GM12864 (cell line): ENCODE measurements at regions not wholly inside any gene's neighbourhood (a gene's known extent, or its start where the extent isn't known, plus 50 kb on each side); places are given as distances from the start of the nearest gene placed in this dataset.
"Not testable (repeated sequence)": the region's sequence is repeated elsewhere in the genome, so short reads cannot be mapped to it uniquely, and the experiment has no call there.

Source experiments
- DNase-seq: peaks from one replicate; pipeline ENCODE4 v3.0.0-alpha.2; 2011; ENCODE audit warnings: low read depth
- H3K4me3 ChIP-seq: 2 replicates; pipeline ENCODE4 v1.5.1; 2011; ENCODE audit warnings: mild to moderate bottlenecking, low read depth, low read length, control low read depth
- TF ChIP-seq, protein P1 (sequence below): IDR thresholded peaks from 2 replicates; pipeline ENCODE4 v1.5.1; 2011; ENCODE audit warnings: low read depth, mild to moderate bottlenecking, moderate library complexity, low read length, control low read depth, inconsistent platforms; ENCODE audit errors: missing control alignments

DNA sequence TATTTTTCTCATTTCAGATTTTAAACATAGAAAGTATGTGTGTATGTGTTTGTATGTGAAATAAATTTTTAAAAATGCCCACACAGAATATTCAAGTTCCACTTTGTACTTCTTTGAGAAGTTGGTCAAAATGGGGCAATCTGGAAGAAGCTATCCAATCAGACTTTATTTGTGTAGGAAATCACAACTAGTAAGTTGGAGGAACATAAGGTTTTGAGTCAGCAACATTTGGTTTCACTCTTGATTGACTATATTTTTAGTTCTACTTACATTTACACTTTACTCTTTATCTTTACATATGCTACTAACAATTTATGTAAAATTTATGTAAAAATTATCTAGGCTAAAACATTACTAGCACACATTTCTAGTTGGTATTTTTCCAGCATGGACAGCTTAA is 128.1 kb downstream of the ATXN7L3B start:
- TF ChIP-seq, protein P1, sequence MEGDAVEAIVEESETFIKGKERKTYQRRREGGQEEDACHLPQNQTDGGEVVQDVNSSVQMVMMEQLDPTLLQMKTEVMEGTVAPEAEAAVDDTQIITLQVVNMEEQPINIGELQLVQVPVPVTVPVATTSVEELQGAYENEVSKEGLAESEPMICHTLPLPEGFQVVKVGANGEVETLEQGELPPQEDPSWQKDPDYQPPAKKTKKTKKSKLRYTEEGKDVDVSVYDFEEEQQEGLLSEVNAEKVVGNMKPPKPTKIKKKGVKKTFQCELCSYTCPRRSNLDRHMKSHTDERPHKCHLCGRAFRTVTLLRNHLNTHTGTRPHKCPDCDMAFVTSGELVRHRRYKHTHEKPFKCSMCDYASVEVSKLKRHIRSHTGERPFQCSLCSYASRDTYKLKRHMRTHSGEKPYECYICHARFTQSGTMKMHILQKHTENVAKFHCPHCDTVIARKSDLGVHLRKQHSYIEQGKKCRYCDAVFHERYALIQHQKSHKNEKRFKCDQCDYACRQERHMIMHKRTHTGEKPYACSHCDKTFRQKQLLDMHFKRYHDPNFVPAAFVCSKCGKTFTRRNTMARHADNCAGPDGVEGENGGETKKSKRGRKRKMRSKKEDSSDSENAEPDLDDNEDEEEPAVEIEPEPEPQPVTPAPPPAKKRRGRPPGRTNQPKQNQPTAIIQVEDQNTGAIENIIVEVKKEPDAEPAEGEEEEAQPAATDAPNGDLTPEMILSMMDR: no peak
- H3K4me3 ChIP-seq: no peak overlapping the region
- DNase-seq: no peak

DNA sequence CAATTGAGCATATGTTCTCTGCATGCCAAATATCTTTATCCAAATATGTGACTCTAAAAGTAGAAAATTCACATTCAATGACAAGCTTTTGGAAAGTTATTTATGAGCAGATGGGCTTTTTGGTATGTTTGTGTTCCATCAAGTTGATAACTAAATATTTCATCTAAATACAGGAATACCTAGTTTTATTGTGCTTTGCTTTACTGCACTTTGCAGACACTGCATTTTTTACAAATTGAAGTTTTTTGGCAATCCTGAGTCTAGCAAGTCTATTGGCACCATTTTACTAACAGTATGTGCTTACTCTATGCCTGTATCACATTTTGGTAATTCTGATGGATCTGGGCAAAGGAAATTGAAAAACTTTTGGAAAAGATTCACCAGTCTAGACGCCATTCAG is 133.8 kb downstream of the ATXN7L3B start:
- no peak overlapping the region for H3K4me3 ChIP-seq
- no peak for DNase-seq
- TF ChIP-seq, protein P1: no peak

DNA sequence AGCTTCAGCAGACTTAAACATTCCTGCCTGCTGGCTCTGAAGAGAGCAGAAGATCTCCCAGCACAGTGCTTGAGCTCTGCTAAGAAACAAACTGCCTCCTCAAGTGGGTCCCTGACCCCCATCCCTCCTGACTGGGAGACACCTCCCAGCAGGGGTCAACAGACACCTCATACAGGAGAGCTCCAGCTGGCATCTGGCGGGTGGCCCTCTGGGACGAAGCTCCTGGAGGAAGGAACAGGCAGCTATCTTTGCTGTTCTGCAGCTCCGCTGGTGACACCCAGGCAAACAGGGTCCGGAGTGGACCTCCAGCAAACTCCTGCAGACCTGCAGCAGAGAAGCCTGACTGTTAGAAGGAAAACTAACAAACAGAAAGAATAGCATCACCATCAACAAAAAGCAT is 139.3 kb downstream of the ATXN7L3B start:
- DNase-seq, H3K4me3 ChIP-seq: not testable (repeated sequence)

DNA sequence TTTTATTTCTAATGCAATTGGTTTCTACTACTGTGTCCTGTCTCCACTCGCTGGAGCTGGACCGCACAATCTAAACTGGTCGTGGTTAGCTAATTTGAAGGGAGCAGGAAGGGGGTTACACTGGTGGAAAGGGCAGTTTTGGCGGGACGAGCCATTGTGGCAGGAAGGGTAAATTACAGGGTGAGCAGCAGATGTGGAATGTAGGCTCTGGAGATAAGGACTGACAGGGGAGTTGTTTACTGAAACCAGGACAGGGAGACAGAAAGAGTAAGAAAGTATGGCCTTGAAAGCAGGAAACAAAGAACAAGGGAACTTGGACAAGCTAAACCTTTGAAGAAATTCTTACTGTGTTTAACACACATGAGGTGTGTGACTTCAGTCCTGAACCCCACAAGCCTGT is 147.8 kb downstream of the ATXN7L3B start:
- DNase-seq: no peak
- no peak overlapping the region for H3K4me3 ChIP-seq
- TF ChIP-seq, protein P1: no peak

DNA sequence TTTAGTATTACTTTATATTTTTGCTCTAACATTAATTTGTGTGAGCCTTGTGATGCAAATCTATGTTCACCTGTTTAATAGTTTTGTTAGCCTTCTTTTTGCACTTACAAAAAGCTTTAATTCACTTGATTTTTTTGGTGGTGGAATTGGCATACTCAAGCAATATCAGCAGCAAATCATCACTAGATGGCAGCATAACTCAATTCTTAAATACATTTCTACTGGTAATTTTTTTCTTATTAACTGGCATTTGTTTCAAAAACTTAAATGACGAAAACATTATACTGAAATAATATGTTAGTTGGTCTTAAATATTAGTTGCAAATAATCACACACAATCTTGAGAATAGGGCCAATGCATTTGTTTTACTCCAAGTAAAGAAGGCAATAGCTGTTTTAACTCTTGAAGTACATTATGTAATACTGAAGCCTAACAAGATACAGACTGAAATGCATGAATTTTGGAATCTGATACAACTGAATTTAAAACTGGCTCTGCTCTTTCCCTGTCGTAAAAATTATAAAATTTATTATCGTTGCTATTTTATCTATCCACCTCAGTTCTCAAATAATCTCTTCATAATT is 151.5 kb downstream of the ATXN7L3B start:
- TF ChIP-seq, protein P1: peak; percentile 34
- no peak overlapping the region for H3K4me3 ChIP-seq
- peak; percentile 8 for DNase-seq

DNA sequence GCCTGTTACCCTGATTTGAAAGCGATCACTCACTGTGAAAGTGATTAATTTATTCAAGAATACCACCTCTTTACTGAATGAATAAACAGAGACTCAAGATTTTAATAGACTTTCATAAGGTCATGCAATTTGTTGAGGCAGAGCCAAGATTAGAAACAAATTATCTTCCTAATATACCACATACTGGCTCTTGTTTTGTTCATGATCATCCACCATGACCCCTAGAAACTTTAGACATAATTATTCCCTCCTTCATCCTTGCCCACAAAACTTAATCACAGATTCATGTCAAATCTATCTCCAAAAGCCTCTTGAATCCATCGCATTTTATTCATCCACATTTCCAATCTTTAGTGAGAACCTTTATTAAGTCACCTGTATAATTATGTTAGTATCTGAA is 152.3 kb downstream of the ATXN7L3B start:
- no peak for DNase-seq
- no peak overlapping the region for H3K4me3 ChIP-seq
- TF ChIP-seq, protein P1: no peak

DNA sequence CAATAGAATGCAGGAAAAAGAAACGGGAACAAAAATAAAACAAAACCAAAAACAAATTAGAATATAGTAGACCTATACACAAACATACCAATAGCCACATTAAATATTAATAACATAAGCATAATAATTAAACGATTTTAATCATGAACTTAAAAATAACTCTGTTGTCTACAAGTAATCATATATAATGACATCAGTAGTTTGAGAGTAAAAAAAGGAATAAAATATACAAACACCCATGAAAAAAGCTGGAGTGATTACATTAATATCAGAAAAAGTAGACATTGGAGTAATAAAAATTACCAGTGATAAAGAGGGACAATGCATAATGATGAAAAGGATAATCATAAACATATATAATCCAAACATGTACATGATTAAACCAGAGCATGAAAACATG is 181.8 kb downstream of the ATXN7L3B start:
- DNase-seq: no peak
- no peak overlapping the region for H3K4me3 ChIP-seq
- TF ChIP-seq, protein P1: no peak

DNA sequence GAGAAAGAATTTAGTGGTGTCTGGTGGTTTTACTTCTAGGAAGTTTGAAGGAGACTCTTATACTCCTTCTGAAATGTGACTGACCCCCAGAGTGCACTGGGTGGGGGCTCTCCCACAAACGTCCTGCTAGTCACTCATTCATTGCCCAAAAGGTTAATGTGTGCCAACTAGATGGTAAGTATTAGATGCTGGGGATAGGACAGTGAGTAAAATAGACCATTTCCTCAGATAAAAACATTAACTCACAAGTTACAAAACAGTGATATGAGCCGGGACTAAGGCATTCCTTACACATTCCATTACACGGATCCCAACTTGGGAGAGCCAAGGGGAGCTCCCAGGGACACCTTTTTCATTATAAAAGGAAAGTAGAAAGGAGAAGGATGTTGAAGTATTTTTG is 185.1 kb downstream of the ATXN7L3B start:
- DNase-seq: no peak
- TF ChIP-seq, protein P1: no peak
- no peak overlapping the region for H3K4me3 ChIP-seq
